ENCODE measurements at regions not wholly inside any gene's neighbourhood (a gene's known extent, or its start where the extent isn't known, plus 50 kb on each side); places are given as distances from the start of the nearest gene placed in this dataset.

DNA sequence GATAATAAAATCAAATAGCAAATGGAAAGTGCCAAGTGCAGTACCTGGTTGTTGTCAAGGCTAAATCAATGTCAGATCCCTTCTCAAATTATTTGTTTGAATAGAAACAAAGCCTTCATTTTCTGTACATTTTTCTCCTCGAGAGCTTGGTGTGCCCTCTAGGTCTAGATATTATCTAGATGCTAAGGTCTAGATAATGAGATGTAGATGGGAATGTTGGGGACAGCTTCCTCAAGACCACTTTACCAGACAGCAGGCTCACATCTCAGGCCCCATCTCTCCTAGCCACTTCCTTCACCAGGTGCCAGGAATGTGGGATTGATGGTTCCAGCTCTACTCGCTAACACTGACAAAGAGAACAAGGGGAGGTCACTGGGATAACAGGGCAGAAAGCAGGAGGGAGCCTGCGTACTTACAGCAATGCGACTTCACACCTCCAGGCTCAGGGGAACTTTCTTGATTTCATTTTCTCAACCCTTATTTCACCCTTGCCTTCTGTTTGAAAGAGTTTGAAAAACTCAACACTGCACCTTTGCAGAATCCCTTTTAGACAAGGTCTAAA lies 451.4 kb upstream of the VSTM2A start:
- Histone ChIP-seq H2AFZ (no peak overlapping the region), H3F3A (ENCODE audit: insufficient read depth, low read depth) (no peaks in the 10 kb centered on the region), H3K27me3 (ENCODE audit: insufficient read depth, low read depth) (peaks cover 7% of the 10 kb centered on the region; the same call in 1 of the 2 replicates), H3K4me2 (no peak overlapping the region), H3K9me2 (ENCODE audit: insufficient read depth) (no peaks in the 10 kb centered on the region), H3K79me2 (ENCODE audit: low read depth) (no peaks in the 10 kb centered on the region), H3K27ac (no peak overlapping the region), H3K4me1 (replicated peaks; ENCODE audit: insufficient read depth) (no peaks in the 10 kb centered on the region), H4K20me1 (ENCODE audit: insufficient read depth) (no peaks in the 10 kb centered on the region), H3K36me3 (ENCODE audit: low read depth) (no peaks in the 10 kb centered on the region), H3K4me3 (no peak overlapping the region), H3K9me3 (ENCODE audit: insufficient read depth, low read depth) (no peaks in the 10 kb centered on the region)
- intact Hi-C loops (cut with micrococcal nuclease; ENCODE audit: unreplicated experiment): no loop called here
- POLR2A ChIA-PET (ENCODE audit: unreplicated experiment): no interaction called here
- TF ChIP-seq EZH2 (IDR thresholded peaks at IDR 0.05; ENCODE audit: low read depth): no peak
- TF ChIP-seq, protein P1, sequence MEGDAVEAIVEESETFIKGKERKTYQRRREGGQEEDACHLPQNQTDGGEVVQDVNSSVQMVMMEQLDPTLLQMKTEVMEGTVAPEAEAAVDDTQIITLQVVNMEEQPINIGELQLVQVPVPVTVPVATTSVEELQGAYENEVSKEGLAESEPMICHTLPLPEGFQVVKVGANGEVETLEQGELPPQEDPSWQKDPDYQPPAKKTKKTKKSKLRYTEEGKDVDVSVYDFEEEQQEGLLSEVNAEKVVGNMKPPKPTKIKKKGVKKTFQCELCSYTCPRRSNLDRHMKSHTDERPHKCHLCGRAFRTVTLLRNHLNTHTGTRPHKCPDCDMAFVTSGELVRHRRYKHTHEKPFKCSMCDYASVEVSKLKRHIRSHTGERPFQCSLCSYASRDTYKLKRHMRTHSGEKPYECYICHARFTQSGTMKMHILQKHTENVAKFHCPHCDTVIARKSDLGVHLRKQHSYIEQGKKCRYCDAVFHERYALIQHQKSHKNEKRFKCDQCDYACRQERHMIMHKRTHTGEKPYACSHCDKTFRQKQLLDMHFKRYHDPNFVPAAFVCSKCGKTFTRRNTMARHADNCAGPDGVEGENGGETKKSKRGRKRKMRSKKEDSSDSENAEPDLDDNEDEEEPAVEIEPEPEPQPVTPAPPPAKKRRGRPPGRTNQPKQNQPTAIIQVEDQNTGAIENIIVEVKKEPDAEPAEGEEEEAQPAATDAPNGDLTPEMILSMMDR (conservative IDR thresholded peaks at IDR 0.05): no peak
- no peak for DNase-seq
- BruUV-seq (replicated peaks): no TSS peak
- CTCF ChIA-PET: no interaction called here

DNA sequence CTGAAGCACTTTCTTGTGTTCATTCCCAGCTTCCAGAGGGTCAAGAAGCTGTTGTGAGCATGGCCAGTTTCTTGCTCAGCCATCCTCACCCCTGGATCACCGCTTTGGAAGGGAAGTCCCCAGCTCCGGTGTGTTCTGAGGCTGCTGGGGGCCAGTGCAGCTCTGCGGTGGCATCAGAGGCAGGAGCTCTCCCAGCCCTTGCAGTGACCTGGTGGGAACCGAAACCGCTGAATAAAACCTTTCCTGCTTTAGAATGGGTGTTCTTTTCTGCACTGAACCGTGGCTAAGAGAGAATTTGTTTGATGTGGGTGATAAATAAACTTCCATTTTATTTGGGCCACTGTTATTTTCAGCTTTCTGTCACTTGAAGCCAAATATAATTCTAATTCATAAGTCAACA lies 450.9 kb upstream of the VSTM2A start:
- no peak overlapping the region for H2AFZ ChIP-seq
- POLR2A ChIA-PET (ENCODE audit: unreplicated experiment): no interaction called here
- intact Hi-C loops (cut with micrococcal nuclease; ENCODE audit: unreplicated experiment): no loop called here

DNA sequence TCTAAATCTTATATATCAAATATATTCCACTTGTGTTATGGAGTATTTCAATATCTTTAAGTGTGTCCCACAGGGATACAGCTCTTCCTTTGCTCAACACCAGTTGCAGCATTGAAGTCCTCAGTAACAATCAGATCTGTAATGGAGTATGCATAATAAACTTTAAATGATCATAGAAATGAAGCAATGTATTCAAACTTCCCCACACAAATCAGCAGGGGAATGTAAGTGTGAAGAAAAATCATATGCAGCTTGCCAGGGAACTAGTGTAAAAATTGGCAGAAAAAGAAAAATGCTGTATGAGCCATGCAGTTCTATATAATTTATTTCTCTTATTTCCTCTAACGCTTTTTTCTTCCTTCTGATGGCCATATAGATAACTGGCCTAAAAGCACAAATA lies 444.3 kb upstream of the VSTM2A start:
- no peak for DNase-seq
- ChIA-PET CTCF (interaction anchor here (0.6 kb wide), 1 partner anchor 1175 kb away, joined by 3 read pairs; no protein-coding TSS in a partner anchor), POLR2A (ENCODE audit: unreplicated experiment) (no interaction called here)
- Histone ChIP-seq H3K9me3 (ENCODE audit: insufficient read depth, low read depth) (no peaks in the 10 kb centered on the region), H3K36me3 (ENCODE audit: low read depth) (no peaks in the 10 kb centered on the region), H3K4me2 (no peak overlapping the region), H3K4me1 (replicated peaks; ENCODE audit: insufficient read depth) (no peaks in the 10 kb centered on the region), H3K27me3 (ENCODE audit: insufficient read depth, low read depth) (peaks cover 20% of the 10 kb centered on the region), H4K20me1 (ENCODE audit: insufficient read depth) (no peaks in the 10 kb centered on the region), H2AFZ (no peak overlapping the region), H3K9me2 (ENCODE audit: insufficient read depth) (0 out of 2 replicates have a peak, but pooled peaks cover 3% of the 10 kb centered on the region), H3K79me2 (ENCODE audit: low read depth) (no peaks in the 10 kb centered on the region), H3K4me3 (no peak overlapping the region), H3F3A (ENCODE audit: insufficient read depth, low read depth) (no peaks in the 10 kb centered on the region), H3K27ac (no peak overlapping the region)
- TF ChIP-seq, protein P1 (conservative IDR thresholded peaks at IDR 0.05): no peak
- TF ChIP-seq EZH2 (IDR thresholded peaks at IDR 0.05; ENCODE audit: low read depth): no peak
- intact Hi-C loops (cut with micrococcal nuclease; ENCODE audit: unreplicated experiment): no loop called here
- BruUV-seq (replicated peaks): no TSS peak

More for the DNA sequence above, 450.9 kb upstream of the VSTM2A start:
- TF ChIP-seq, protein P1 (conservative IDR thresholded peaks at IDR 0.05): no peak
- TF ChIP-seq EZH2 (IDR thresholded peaks at IDR 0.05; ENCODE audit: low read depth): no peak
- H3K4me2 ChIP-seq: no peak overlapping the region
- H3K27me3 ChIP-seq (ENCODE audit: insufficient read depth, low read depth): peaks cover 7% of the 10 kb centered on the region; the same call in 1 of the 2 replicates
- H3K4me1 ChIP-seq (replicated peaks; ENCODE audit: insufficient read depth): no peaks in the 10 kb centered on the region
- no peak for DNase-seq
- no peaks in the 10 kb centered on the region for H3K36me3 ChIP-seq (ENCODE audit: low read depth)
- no peaks in the 10 kb centered on the region for H3K9me2 ChIP-seq (ENCODE audit: insufficient read depth)
- H3K9me3 ChIP-seq (ENCODE audit: insufficient read depth, low read depth): no peaks in the 10 kb centered on the region
- CTCF ChIA-PET: no interaction called here
- no peak overlapping the region for H3K27ac ChIP-seq
- no peak overlapping the region for H3K4me3 ChIP-seq
- no peaks in the 10 kb centered on the region for H4K20me1 ChIP-seq (ENCODE audit: insufficient read depth)
- no peaks in the 10 kb centered on the region for H3F3A ChIP-seq (ENCODE audit: insufficient read depth, low read depth)
- BruUV-seq (replicated peaks): no TSS peak
- H3K79me2 ChIP-seq (ENCODE audit: low read depth): no peaks in the 10 kb centered on the region
